SH-SY5Y (cell line): ENCODE measurements at regions not wholly inside any gene's neighbourhood (a gene's known extent, or its start where the extent isn't known, plus 50 kb on each side); places are given as distances from the start of the nearest gene placed in this dataset.

Source experiments
- GATA2 ChIP-seq: IDR thresholded peaks from 2 replicates; pipeline ENCODE4 v1.6.1; 2011; ENCODE audit warnings: mild to moderate bottlenecking, low read depth, low read length
- GATA3 ChIP-seq: IDR thresholded peaks from 2 replicates; pipeline ENCODE4 v1.6.1; 2011; ENCODE audit warnings: low read depth, mild to moderate bottlenecking, low read length, moderate library complexity

GRCh38 chr2:9700109-9700495, 69.3 kb upstream of the YWHAQ start:
- TF ChIP-seq GATA2 = no peak
- TF ChIP-seq GATA3 = no peak
